ENCODE measurements at regions not wholly inside any gene's neighbourhood (a gene's known extent, or its start where the extent isn't known, plus 50 kb on each side); places are given as distances from the start of the nearest gene placed in this dataset.
"Not testable (repeated sequence)": the region's sequence is repeated elsewhere in the genome, so short reads cannot be mapped to it uniquely, and the experiment has no call there.

GRCh38 chr13:33355201-33355895 lies 69.8 kb upstream of the STARD13 start:
- ChIA-PET CTCF (interaction anchor here (1.5 to 1.7 kb wide), 2 partner anchors 11 to 14 kb away, joined by 4 to 5 read pairs; no protein-coding TSS in a partner anchor), POLR2A (no interaction called here)
- no peak for TF ChIP-seq CTCF (IDR thresholded peaks at IDR 0.05; ENCODE audit: control extremely low read depth, extremely low read depth, low read depth, missing control alignments)
- no peak for DNase-seq (ENCODE audit: extremely low spot score)

- DNase-seq (ENCODE audit: extremely low spot score); POLR2A ChIA-PET: not testable (repeated sequence)
- CTCF ChIA-PET: interaction anchor here (1.3 to 1.8 kb wide), 2 partner anchors 11 to 23 kb away, joined by 4 to 6 read pairs; no protein-coding TSS in a partner anchor
Measured at GRCh38 chr13:33358076-33358475, 72.5 kb upstream of the STARD13 start.

GRCh38 chr13:33362986-33363727 lies 77.6 kb upstream of the STARD13 start:
- no peak for TF ChIP-seq CTCF (IDR thresholded peaks at IDR 0.05; ENCODE audit: control extremely low read depth, extremely low read depth, low read depth, missing control alignments)
- ChIA-PET CTCF (interaction anchor here (1.2 kb wide), 1 partner anchor 25 kb away, joined by 3 read pairs; no protein-coding TSS in a partner anchor), POLR2A (no interaction called here)
- no peak for DNase-seq (ENCODE audit: extremely low spot score)

- POLR2A ChIA-PET: no interaction called here
- CTCF ChIA-PET: interaction anchor here (1.2 kb wide), 1 partner anchor 24 kb away, joined by 3 read pairs; no protein-coding TSS in a partner anchor
- no peak for DNase-seq (ENCODE audit: extremely low spot score)
- no peak for TF ChIP-seq CTCF (IDR thresholded peaks at IDR 0.05; ENCODE audit: control extremely low read depth, extremely low read depth, low read depth, missing control alignments)
Measured at GRCh38 chr13:33364192-33364591, 78.6 kb upstream of the STARD13 start.

- TF ChIP-seq CTCF (IDR thresholded peaks at IDR 0.05; ENCODE audit: control extremely low read depth, extremely low read depth, low read depth, missing control alignments): no peak
- DNase-seq (ENCODE audit: extremely low spot score): no peak
- ChIA-PET POLR2A (no interaction called here), CTCF (interaction anchor here (0.8 to 2.2 kb wide), 7 partner anchors 9 to 31 kb away, joined by 3 to 8 read pairs (median 4); no protein-coding TSS in a partner anchor)
Measured at GRCh38 chr13:33366469-33367062, 81.0 kb upstream of the STARD13 start.

GRCh38 chr13:33367171-33367895 lies 81.8 kb upstream of the STARD13 start:
- no peak for DNase-seq (ENCODE audit: extremely low spot score)
- ChIA-PET POLR2A (no interaction called here), CTCF (interaction anchor here (0.6 to 2.2 kb wide), 10 partner anchors 8 to 57 kb away, joined by 3 to 8 read pairs (median 4); no protein-coding TSS in a partner anchor)
- TF ChIP-seq CTCF (IDR thresholded peaks at IDR 0.05; ENCODE audit: control extremely low read depth, extremely low read depth, low read depth, missing control alignments): no peak
